ENCODE measurements at regions not wholly inside any gene's neighbourhood (a gene's known extent, or its start where the extent isn't known, plus 50 kb on each side); places are given as distances from the start of the nearest gene placed in this dataset.

- no peak for TF ChIP-seq POLR2AphosphoS5 (IDR thresholded peaks at IDR 0.05)
- TF ChIP-seq EP300 (IDR thresholded peaks at IDR 0.05), result no peak
- TF ChIP-seq, protein P1, sequence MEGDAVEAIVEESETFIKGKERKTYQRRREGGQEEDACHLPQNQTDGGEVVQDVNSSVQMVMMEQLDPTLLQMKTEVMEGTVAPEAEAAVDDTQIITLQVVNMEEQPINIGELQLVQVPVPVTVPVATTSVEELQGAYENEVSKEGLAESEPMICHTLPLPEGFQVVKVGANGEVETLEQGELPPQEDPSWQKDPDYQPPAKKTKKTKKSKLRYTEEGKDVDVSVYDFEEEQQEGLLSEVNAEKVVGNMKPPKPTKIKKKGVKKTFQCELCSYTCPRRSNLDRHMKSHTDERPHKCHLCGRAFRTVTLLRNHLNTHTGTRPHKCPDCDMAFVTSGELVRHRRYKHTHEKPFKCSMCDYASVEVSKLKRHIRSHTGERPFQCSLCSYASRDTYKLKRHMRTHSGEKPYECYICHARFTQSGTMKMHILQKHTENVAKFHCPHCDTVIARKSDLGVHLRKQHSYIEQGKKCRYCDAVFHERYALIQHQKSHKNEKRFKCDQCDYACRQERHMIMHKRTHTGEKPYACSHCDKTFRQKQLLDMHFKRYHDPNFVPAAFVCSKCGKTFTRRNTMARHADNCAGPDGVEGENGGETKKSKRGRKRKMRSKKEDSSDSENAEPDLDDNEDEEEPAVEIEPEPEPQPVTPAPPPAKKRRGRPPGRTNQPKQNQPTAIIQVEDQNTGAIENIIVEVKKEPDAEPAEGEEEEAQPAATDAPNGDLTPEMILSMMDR (IDR thresholded peaks at IDR 0.05), result no peak
- TF ChIP-seq POLR2A (IDR thresholded peaks at IDR 0.05; ENCODE audit: low read depth), result no peak
- Histone ChIP-seq H3K4me1 (no peaks in the 10 kb centered on the region), H3K27me3 (no peaks in the 10 kb centered on the region), H3K9me3 (no peaks in the 10 kb centered on the region), H3K27ac (replicated peaks in 1 of 4) (no peak overlapping the region), H3K4me3 (no peak overlapping the region), H3K36me3 (no peaks in the 10 kb centered on the region)
- 87% methylated on average over 8 of the region's 8 CpGs for WGBS
- no peak for DNase-seq (ENCODE audit: extremely low spot score)
- intact Hi-C loops (cut with DNase I), result no loop called here
Measured at GRCh38 chr7:67535241-67535989, 538.8 kb downstream of the TYW1 start.

DNA sequence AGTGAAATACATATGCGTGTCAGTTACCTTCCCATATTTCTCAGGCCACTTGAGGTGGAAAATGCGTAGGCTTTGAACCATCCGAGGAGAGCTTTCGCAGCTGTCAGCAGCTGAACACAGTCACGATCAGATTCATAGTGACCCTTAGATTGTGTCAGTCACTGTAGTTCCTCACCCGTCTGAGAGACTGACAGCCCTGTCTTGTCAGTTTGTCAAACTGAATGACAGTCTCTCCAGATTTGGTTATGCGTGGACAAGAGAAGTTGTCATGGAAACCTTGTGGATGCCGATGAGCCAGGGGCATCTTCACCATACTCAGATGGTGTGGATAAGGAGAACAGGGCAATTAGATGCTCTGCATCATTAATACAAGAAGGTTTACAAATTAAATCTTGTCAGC is 546.3 kb downstream of the TYW1 start:
- Histone ChIP-seq H3K36me3 (no peaks in the 10 kb centered on the region), H3K27me3 (no peaks in the 10 kb centered on the region), H3K27ac (replicated peaks in 1 of 4) (no peak overlapping the region)

GRCh38 chr7:67547183-67547907 is 550.7 kb downstream of the TYW1 start:
- DNase-seq (ENCODE audit: extremely low spot score), result no peak
- 93% methylated on average over 7 of the region's 7 CpGs for WGBS
- H3K4me1 ChIP-seq, result peaks cover 0 to 5% (median 0%) of the 10 kb centered on the region in 4 donors
- H3K27me3 ChIP-seq, result no peaks in the 10 kb centered on the region
- H3K36me3 ChIP-seq, result no peaks in the 10 kb centered on the region
- no peak overlapping the region for H3K4me3 ChIP-seq
- TF ChIP-seq, protein P1 (IDR thresholded peaks at IDR 0.05), result no peak
- TF ChIP-seq POLR2AphosphoS5 (IDR thresholded peaks at IDR 0.05) (no peak), EP300 (IDR thresholded peaks at IDR 0.05) (no peak), POLR2A (IDR thresholded peaks at IDR 0.05; ENCODE audit: low read depth) (no peak)
- no peak overlapping the region for H3K27ac ChIP-seq (replicated peaks in 1 of 4)
- intact Hi-C loops (cut with DNase I), result no loop called here
- peaks cover 0 to 5% (median 0%) of the 10 kb centered on the region in 4 donors for H3K9me3 ChIP-seq

More for the DNA sequence above, 546.3 kb downstream of the TYW1 start:
- Histone ChIP-seq H3K9me3 (no peaks in the 10 kb centered on the region), H3K4me3 (no peak overlapping the region), H3K4me1 (no peaks in the 10 kb centered on the region)
- DNase-seq (ENCODE audit: extremely low spot score), result no peak
- TF ChIP-seq, protein P1 (IDR thresholded peaks at IDR 0.05), result no peak
- no peak for TF ChIP-seq POLR2AphosphoS5 (IDR thresholded peaks at IDR 0.05)
- TF ChIP-seq EP300 (IDR thresholded peaks at IDR 0.05), result no peak
- TF ChIP-seq POLR2A (IDR thresholded peaks at IDR 0.05; ENCODE audit: low read depth), result no peak
- intact Hi-C loops (cut with DNase I), result no loop called here
- 98% methylated on average over 8 of the region's 8 CpGs for WGBS

DNA sequence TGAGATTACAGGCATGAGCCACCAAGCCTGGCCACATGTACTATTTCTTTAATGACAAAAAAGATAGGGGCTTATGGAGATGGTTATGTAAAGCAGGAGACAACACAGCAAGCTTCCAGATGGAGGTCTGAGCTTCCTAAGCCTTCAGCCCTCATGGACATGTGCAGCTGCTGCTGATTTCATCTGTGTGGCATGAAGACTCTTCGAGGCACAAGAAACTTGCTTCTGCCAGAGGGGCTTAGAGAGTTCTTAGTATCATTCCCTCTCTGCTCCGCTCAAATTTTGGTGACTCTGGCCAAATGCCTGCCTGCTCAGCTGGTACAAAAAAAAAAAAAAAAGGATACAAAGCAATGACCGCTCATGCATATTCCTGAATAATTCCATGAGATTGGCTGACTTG is 552.5 kb downstream of the TYW1 start:
- Histone ChIP-seq H3K9me3 (peaks cover 0 to 5% (median 0%) of the 10 kb centered on the region in 4 donors), H3K4me3 (no peak overlapping the region), H3K4me1 (peaks cover 0 to 7% (median 0%) of the 10 kb centered on the region in 4 donors), H3K27me3 (no peaks in the 10 kb centered on the region), H3K27ac (replicated peaks in 1 of 4) (no peak overlapping the region), H3K36me3 (no peaks in the 10 kb centered on the region)
- WGBS, result 93% methylated on average over 3 of the region's 3 CpGs
- intact Hi-C loops (cut with DNase I), result no loop called here
- no peak for DNase-seq (ENCODE audit: extremely low spot score)
- TF ChIP-seq, protein P1 (IDR thresholded peaks at IDR 0.05), result no peak
- TF ChIP-seq POLR2AphosphoS5 (IDR thresholded peaks at IDR 0.05), result no peak
- no peak for TF ChIP-seq EP300 (IDR thresholded peaks at IDR 0.05)
- no peak for TF ChIP-seq POLR2A (IDR thresholded peaks at IDR 0.05; ENCODE audit: low read depth)

Data from esophagus muscularis mucosa (tissue), 4 donors.